ENCODE measurements at regions not wholly inside any gene's neighbourhood (a gene's known extent, or its start where the extent isn't known, plus 50 kb on each side); places are given as distances from the start of the nearest gene placed in this dataset.

DNA sequence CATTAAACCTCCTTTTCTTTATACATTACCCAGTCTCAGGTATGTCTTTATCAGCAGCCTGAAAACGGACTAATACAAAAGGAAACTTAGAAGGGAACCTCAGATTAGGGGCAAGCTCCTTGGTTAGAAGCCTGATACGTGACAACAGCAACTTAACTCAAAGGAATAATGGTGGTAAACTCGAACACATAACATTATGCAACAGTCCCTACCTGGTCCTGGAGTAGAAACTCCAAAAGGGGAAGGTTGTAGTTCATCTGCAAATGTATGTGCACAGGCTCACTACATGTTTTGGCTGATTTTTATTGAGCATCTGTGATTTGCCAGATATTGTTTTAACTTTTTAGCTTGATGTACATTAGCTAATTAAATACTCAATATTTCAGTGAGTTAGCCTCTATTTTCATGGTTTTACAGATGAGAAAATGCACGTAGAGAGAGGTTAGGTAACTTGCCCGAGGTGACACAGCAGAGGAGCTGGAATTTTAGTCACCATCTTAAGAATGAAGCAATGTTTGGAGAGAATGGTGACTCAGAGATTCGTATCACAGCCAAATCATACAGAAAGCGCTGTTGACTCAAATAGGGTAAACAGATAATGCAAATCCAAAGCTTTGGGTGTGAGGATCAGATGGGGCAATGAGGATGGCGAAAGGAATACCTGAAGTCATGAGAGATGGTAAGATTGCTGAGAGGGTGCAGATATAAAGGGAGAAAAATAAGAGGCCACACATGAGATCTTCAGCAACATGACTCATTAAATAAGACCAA is 194.9 kb upstream of the RBFOX1 start:
- DNase-seq (ENCODE audit: low spot score): peak; percentile 2
- ChIA-PET POLR2A (ENCODE audit: low non-redundant PET) (no interaction called here), CTCF (no interaction called here)
- TF ChIP-seq, protein P1, sequence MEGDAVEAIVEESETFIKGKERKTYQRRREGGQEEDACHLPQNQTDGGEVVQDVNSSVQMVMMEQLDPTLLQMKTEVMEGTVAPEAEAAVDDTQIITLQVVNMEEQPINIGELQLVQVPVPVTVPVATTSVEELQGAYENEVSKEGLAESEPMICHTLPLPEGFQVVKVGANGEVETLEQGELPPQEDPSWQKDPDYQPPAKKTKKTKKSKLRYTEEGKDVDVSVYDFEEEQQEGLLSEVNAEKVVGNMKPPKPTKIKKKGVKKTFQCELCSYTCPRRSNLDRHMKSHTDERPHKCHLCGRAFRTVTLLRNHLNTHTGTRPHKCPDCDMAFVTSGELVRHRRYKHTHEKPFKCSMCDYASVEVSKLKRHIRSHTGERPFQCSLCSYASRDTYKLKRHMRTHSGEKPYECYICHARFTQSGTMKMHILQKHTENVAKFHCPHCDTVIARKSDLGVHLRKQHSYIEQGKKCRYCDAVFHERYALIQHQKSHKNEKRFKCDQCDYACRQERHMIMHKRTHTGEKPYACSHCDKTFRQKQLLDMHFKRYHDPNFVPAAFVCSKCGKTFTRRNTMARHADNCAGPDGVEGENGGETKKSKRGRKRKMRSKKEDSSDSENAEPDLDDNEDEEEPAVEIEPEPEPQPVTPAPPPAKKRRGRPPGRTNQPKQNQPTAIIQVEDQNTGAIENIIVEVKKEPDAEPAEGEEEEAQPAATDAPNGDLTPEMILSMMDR (conservative IDR thresholded peaks at IDR 0.05; ENCODE audit: low read depth): no peak
- no peak overlapping the region for H3K27ac ChIP-seq

- H3K27ac ChIP-seq: no peak overlapping the region
- CTCF ChIA-PET: interaction anchor here (0.7 kb wide), 1 partner anchor 787 kb away, joined by 3 read pairs; no protein-coding TSS in a partner anchor
- no peak for DNase-seq (ENCODE audit: low spot score)
- POLR2A ChIA-PET (ENCODE audit: low non-redundant PET): no interaction called here
- TF ChIP-seq, protein P1 (conservative IDR thresholded peaks at IDR 0.05; ENCODE audit: low read depth): no peak
These were observed 200.2 kb upstream of the RBFOX1 start for GRCh38 chr16:7132465-7132864.

DNA sequence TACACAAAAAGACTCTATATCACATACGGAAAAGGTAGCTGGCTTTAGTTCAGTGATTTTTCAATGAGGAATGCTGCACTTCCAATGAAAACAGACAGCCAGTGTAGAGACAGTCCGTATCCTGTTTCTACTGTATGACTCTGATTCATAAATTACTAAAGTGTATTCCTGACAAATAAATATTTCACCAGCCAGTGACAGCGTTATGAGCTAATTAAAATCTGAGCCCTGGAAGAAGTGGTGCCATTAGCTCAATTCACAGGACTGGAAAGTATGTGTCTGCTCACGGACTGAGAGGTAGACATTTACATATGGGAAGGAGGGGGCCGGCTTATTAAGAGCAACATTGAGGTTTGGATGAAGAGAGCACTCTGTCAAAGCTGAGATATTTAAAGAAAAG is 207.9 kb upstream of the RBFOX1 start:
- ChIA-PET CTCF (no interaction called here), POLR2A (ENCODE audit: low non-redundant PET) (no interaction called here)
- no peak for DNase-seq (ENCODE audit: low spot score)
- no peak overlapping the region for H3K27ac ChIP-seq
- TF ChIP-seq, protein P1 (conservative IDR thresholded peaks at IDR 0.05; ENCODE audit: low read depth): no peak

DNA sequence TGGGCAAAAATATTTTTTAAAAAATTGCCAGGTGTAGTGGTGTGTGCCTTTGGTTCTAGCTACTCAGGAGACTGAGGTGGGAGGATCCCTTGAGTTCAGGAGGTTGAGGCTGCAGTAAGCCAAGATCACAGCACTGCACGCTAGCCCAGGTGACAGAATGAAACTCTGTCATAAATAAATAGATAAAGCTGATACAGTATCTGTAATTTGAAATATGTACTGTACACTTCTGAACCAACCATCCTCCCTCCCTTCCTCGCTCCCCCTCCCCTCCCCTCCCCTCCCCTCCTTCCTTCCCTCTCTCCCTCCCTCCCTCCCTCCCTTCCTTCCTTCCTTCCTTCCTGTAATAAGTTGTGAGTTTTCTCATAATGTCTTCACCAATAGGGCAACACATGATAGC is 208.4 kb upstream of the RBFOX1 start:
- TF ChIP-seq, protein P1 (conservative IDR thresholded peaks at IDR 0.05; ENCODE audit: low read depth): no peak

DNA sequence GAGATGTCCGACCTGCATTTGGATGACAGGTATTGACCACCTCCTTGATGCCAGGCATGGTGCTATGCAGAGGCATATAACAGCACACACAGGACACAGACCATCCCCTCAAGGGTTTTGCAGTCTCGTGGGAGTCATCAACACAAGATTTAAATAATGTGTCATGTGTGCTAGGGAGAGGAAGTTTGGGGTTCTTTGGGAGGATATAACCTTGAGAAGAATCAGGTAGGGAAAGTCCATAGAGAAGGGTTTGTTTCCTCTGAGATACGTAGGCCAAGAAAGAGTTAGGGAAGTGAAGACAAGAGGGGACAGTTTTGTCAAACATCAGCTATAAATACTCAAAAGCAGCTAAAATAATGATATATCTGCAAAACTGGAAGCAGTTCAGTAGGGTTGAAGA is 215.9 kb upstream of the RBFOX1 start:
- ChIA-PET CTCF (no interaction called here), POLR2A (ENCODE audit: low non-redundant PET) (no interaction called here)
- H3K27ac ChIP-seq: no peak overlapping the region
- DNase-seq (ENCODE audit: low spot score): no peak
- TF ChIP-seq, protein P1 (conservative IDR thresholded peaks at IDR 0.05; ENCODE audit: low read depth): no peak

More for the DNA sequence above, 208.4 kb upstream of the RBFOX1 start:
- H3K27ac ChIP-seq: no peak overlapping the region
- ChIA-PET POLR2A (ENCODE audit: low non-redundant PET) (no interaction called here), CTCF (no interaction called here)
- DNase-seq (ENCODE audit: low spot score): no peak

DNA sequence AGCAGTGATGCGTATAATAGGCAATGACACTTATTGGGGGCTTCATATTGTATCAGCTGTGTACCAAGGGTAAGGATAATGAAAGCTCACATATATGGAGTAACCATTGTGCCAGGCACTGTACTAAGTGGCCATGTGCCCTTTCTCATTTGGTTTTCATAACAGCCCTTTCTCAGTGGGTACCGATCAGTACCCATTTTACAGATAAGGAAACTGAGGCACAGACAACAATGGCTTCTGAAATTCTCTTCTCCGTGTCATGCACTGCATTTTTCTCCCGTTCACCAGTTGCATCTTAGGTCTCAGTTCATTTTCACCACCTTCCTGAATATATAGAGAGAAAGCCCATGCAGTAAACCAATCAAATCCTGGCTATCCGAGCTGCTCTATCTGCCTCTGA is 216.7 kb upstream of the RBFOX1 start:
- CTCF ChIA-PET: no interaction called here

More for the DNA sequence above, 216.7 kb upstream of the RBFOX1 start:
- TF ChIP-seq, protein P1 (conservative IDR thresholded peaks at IDR 0.05; ENCODE audit: low read depth): no peak
- DNase-seq (ENCODE audit: low spot score): no peak
- POLR2A ChIA-PET (ENCODE audit: low non-redundant PET): no interaction called here
- no peak overlapping the region for H3K27ac ChIP-seq

Measured in RWPE1 (cell line).